Kidney glomerular epithelial cell (primary cell): ENCODE measurements at regions not wholly inside any gene's neighbourhood (a gene's known extent, or its start where the extent isn't known, plus 50 kb on each side); places are given as distances from the start of the nearest gene placed in this dataset.
A peak's percentile ranks its signal among the peaks of the same experiment; 100 is the strongest.

Source experiments
- DNase-seq: peaks from one replicate; lab custom pipeline; 2025; lab: John Stamatoyannopoulos, UW

DNA sequence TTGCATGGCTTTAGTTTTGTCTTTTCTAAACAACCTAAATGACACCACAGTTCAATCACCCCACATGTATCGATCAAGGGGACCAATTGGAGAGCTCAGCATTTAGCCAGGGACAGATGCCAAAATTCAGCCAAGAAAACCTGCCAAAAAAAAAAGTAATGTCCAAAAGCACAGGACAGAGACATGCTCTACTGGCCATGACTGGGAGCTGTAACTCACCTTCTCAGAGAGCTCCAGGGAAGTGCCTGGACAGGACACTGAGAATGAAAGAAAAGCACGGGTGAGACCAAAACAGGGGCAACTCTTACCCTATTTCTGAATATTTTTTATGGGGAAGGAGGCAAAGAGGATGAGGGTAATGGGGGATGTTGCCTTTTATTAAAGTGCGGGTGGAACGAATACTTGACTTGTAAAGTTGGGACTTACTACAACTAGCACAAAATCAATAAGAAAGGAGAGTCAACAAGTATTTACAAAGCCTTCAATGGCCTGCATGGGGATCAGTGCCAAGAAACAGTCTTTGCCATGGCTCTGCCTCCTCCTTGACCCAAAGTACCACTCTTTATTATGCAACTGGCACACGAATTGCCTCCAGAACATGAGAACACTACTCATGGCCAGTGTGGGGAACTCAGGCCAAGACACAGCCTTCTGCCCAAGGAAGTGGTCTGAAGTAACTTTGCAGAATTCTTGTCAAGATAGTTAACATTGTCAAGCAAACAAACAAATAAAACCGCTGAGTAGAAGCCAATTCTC, 72.9 kb upstream of the HK2 start:
- DNase-seq = no peak

DNA sequence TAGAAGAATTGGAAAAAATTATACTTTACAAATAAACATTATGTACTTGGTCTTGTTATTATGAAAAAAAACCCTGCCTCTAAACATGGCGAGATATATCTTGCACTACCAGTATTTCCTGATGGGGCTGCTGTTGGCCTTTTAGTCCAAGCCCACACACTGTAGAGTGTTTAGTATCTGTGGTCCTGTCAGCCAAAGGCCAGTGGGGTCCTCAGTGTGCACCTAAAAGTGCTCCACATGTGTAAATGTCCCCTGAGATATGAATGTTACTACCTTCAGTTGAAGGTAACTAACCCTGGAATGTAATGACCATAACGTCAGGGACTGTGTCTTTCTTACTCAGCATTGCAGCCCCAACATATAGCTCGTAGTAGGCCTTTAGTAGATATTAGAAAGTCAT, 71.1 kb upstream of the HK2 start:
- DNase-seq = no peak

DNA sequence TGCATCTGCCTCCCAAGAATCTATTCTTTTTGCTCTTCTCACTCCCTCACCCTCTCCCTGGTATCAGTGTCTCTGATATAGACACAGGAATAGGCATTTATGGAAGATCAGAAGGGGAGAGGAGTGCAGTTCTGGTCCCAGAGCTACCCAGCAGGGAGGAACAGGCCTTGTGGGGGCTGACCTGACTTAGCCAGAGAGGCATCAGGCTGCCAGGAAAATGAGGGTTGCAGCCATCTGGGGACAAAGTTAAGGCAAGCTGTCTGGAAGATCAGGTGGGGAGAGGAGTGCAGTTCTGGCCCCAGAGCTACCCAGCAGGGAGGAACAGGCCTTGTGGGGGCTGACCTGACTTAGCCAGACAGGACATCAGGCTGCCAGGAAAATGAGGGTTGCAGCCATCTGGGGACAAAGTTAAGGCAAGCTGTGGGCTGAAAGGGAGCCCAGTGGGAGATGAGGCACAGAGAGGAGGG, 69.9 kb upstream of the HK2 start:
- DNase-seq = no peak

DNA sequence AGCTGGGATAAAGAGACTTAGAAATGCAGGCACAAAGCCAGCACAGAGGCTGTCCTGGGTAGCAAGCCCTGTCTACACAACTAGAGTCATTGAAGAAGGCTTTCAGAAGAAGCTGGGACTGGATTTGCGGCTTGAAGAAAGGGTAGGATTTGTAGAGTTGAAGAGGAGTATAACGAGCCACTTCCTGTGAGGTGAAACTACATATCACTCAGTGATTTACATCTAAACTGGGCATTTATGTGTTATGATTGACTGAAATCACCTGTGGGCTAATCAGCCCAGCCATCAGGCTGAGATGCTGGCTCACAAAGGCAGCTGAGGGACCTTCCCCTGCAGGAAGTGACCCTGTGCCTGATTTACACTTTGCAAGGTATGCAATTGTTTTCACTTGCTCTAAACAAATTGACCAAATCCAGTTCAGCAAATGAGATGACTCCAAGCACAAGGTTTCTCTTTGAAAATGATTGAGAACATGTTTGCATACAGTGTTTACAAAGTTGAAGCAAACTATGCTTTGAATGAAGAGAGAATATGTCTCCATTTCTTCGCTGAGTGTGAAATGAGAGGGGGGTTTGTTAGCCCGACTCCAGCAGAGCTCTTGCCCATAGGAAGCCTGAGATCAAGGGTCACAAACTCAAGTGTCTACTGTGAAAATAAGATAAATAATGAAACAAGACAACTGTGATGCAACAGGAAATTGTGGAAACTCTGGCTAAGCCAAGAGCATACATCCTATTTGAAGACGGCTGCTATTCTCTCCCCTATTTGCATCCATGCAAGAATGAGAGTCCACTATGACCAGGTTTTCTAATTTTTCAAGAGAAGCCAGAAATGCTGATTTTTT, 69.3 kb upstream of the HK2 start:
- DNase-seq = no peak

DNA sequence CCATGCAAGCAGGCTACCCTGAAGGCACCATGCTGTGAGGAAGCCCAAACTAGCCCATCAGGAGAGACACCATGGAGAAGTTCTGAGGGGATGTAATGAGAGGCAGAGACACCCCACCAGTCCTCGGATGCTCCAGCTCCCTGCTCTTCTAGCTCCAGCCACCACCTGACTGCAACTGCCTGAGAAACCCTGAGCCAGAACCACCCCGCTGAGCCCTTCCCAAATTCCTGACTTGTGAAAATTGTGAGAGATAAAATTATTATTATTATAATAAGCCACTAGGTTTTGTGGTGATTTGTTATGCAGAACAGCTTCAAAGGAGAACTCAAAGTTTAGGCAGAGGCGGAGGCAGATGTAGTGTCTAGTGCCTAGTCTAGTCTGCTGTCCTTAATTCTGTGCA, 67.1 kb upstream of the HK2 start:
- no peak for DNase-seq

DNA sequence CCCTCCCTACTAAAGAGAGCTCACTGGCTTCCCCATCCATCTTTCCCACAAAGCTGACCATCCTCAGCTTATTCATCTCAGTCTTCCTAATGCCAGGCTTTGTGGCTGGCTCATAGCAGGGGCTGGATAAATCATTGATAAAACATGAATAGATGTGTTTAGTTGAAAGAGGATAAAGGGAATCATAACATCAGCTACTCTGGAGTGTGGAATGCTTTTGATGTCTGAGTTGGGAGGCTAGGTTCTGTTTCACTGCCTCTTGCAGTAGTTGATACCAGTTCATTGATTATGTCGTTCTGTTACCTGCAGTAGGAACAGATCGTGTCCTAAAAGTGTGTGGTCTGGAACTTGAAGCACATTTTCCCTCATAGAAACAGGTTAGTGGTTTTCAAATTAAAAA, 66.3 kb upstream of the HK2 start:
- DNase-seq = peak; percentile 94

DNA sequence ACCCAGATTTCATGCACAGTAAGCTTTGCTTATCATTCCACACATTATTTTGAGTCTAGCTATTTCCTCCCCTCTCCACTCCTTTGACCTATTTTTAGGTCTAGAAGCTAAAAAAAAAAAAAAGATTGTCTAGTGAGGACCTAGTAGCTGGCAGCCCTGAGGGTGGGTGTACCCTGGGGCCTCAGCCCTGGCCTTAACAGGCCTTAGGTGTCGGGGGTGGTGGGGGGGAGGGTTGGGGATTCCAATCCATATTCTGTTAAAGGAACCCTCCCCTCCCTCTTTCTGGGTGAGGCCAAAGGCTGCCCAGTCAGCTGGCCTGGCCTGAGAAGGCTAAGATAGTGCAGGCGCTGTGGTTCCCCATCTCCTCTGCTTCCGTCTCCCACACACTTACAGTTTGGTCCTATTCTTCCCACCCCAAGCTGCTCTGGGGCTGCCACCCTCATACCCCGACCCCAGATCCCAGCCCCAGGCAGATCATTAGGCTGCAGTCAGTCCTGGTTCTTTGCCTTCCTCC, 65.5 kb upstream of the HK2 start:
- no peak for DNase-seq

DNA sequence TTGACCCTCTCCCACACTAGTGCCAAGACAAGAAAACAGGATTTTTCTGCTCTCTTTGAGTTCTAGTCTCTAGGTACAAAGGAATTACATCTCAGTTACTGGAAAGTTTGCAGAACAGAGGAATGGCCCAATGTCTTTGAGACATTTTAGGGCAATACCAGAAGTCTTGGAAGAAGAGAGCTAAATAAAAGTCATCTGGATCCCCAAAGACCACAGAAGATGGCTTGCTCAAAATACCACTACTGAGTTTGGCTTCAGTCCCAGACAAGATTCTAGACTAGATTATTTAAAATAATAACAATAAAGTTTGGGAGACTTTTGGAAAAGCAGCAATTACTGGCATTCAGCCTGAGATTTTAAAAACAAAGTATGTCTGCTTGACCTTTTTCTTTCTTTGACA, 61.9 kb upstream of the HK2 start:
- DNase-seq = no peak

DNA sequence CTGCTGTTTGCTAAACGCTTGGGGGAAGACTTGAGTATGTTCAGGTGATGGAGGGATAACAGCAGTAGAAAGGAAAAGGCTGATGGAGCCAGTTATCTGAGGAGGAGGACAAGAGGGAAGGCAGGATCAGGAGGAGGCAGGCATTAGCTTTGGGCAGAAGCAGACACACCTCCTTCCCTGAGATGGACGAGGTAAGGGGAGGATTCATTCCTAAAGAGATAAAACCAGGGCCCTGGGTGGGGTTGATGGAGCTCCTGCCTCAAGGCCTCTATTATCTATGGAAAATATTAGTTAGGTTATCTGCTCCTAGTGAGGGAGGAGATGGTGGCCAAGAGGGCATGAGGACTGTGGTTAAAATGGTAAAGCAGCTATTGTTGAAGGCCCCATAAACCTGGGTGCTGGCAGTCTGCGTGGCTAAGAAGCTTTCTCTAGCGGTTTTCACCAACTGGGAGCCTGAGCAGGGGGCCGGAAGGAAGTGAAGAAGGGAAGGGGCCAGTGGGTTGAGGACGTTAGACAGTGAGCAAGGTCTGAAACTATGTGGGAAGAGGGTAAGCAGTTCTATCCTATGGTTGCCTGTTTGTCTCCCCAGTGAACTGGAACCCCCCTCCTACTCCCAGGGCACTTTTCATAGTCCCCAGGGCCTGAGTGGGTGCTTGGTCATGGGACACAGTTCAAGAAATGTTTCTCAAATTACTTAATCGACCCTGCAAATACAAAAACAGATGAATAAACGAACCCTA, 56.6 kb upstream of the HK2 start:
- no peak for DNase-seq

DNA sequence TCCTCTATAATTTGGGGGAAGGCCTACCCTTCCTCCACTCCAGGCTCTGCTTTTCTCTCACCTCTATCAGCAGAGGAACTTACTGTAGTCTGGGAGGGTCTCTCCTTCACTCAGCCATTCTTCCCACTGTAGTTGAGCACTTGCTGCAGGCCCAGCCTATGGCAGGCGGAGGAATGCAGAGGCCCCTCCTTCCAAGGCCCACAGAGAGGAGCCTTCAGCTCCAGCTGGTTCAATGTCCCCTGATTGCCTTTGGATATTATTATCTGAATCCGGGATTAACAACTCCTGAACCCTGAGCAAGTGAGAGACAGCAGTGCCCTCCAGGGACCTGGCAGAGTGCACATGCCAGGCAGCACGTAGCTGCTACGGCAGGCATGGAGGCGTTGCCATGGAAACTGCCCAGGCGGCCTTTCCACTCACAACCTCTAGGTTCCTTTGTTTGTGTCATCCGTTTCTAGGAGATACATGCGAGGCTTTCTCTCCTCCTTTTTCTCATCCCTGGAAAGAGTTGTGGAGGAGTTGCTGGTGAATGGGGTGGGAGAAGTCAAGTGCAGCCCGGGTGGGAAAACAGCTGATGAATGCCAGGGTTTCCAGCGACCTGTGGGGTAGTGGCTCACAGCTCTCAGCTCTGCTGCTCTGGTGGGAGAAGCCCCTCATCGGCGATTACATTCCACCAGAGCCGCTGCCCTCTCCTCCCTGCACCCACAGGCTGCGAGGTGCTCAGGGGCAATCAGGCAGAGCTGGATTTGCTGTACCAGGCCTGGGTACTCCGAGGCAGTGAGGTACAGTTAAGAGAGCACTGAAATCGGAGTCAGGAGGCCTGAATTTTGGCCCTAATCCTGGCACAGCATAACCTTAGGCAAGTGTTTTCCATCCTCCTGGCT, 55.3 kb upstream of the HK2 start:
- peak; percentile 84 for DNase-seq

DNA sequence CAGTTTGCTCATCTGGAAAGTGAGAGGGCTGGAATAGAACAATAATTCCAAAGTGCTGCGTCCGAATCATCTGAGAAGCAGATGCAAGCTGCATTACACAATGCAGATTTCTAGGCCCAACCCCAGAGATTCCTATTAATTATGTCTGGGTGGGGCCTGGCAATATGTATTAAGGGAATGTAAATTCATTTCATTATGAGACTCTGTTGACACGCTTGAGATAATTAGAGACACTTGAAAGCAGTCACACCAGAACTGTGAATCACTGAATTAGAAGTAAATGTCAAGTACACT, 54.7 kb upstream of the HK2 start:
- DNase-seq = no peak

DNA sequence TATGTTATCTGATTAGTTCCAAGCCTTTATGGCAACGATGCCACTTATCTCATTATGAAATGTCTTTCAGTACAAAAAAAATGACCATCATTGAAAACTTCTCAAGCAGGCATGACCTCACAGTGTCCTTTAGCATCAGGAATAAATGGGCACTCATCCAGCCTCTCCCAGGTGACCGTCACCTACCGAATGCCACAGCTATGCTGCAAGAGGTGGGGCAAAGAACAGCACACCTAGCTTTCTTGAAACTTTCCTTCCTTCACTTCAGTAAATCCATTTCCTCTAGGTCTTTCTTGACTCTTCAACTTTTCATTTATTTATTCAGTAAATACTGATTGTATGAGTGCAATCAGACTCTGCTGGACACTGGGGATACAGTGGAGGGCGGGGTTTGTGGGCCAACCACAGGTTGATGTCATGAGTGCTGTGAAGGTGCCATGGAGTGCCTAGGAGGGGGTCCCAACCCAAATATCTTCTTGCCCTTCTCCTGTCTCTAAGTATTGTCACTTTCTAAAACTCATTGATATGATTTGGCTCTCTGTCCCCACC, 54.3 kb upstream of the HK2 start:
- DNase-seq = no peak
